Esophagus mucosa (tissue), 1 donor: ENCODE measurements at regions not wholly inside any gene's neighbourhood (a gene's known extent, or its start where the extent isn't known, plus 50 kb on each side); places are given as distances from the start of the nearest gene placed in this dataset.

Experiments used
- ATAC-seq: fragments of 200-7000 bp; cut with Tn5 transposase; one replicate; pipeline ENCODE4 v1.9.1; 2020
- donor health status: DM: yes; HTN: yes; CAD: no.

- no peak for ATAC-seq
Measured at GRCh38 chr1:184219883-184220282, 166.9 kb upstream of the C1orf21 start.

GRCh38 chr1:184221087-184221486 is 165.7 kb upstream of the C1orf21 start:
- no peak for ATAC-seq

GRCh38 chr1:184222652-184223052 is 164.2 kb upstream of the C1orf21 start:
- peak; percentile 68 for ATAC-seq

- no peak for ATAC-seq
Measured at GRCh38 chr1:184223216-184223615, 163.6 kb upstream of the C1orf21 start.

- ATAC-seq, result no peak
Measured at GRCh38 chr1:184225283-184226099, 161.3 kb upstream of the C1orf21 start.

GRCh38 chr1:184226100-184226487 is 160.7 kb upstream of the C1orf21 start:
- ATAC-seq, result no peak

GRCh38 chr1:184228558-184228957 is 158.3 kb upstream of the C1orf21 start:
- ATAC-seq, result no peak

GRCh38 chr1:184237588-184237987 is 149.2 kb upstream of the C1orf21 start:
- ATAC-seq, result no peak

GRCh38 chr1:184241446-184241845 is 145.4 kb upstream of the C1orf21 start:
- ATAC-seq, result no peak

GRCh38 chr1:184242507-184242943 is 144.3 kb upstream of the C1orf21 start:
- peak; percentile 67 for ATAC-seq

- no peak for ATAC-seq
Measured at GRCh38 chr1:184244962-184245361, 141.9 kb upstream of the C1orf21 start.

- ATAC-seq, result no peak
Measured at GRCh38 chr1:184247671-184248070, 139.2 kb upstream of the C1orf21 start.

- no peak for ATAC-seq
Measured at GRCh38 chr1:184253921-184254320, 132.9 kb upstream of the C1orf21 start.

GRCh38 chr1:184254849-184255248 is 132.0 kb upstream of the C1orf21 start:
- ATAC-seq, result no peak

GRCh38 chr1:184255560-184255959 is 131.3 kb upstream of the C1orf21 start:
- no peak for ATAC-seq

- no peak for ATAC-seq
Measured at GRCh38 chr1:184257873-184258272, 129.0 kb upstream of the C1orf21 start.

- ATAC-seq, result no peak
Measured at GRCh38 chr1:184258525-184258924, 128.3 kb upstream of the C1orf21 start.

GRCh38 chr1:184260382-184260781 is 126.4 kb upstream of the C1orf21 start:
- no peak for ATAC-seq

GRCh38 chr1:184262109-184262508 is 124.7 kb upstream of the C1orf21 start:
- no peak for ATAC-seq

GRCh38 chr1:184267747-184268146 is 119.1 kb upstream of the C1orf21 start:
- no peak for ATAC-seq

- ATAC-seq, result no peak
Measured at GRCh38 chr1:184270556-184270955, 116.3 kb upstream of the C1orf21 start.

GRCh38 chr1:184272175-184272866 is 114.5 kb upstream of the C1orf21 start:
- no peak for ATAC-seq

- no peak for ATAC-seq
Measured at GRCh38 chr1:184276416-184276815, 110.4 kb upstream of the C1orf21 start.

GRCh38 chr1:184279911-184280458 is 106.8 kb upstream of the C1orf21 start:
- no peak for ATAC-seq
